Caco-2 (cell line): ENCODE measurements at regions not wholly inside any gene's neighbourhood (a gene's known extent, or its start where the extent isn't known, plus 50 kb on each side); places are given as distances from the start of the nearest gene placed in this dataset.

Experiments
- BruUV-seq: library from RNA; stranded (reverse); fragments of 400-500 nt; replicated peaks from 2 replicates; lab custom pipeline; 2021; lab: Mats Ljungman, UMichigan
- CTCF ChIA-PET: fragments of 300-600 bp; sonication (Branson Sonifier 250); formaldehyde crosslinking; loops from one replicate; lab custom pipeline; 2022; ENCODE audit warnings: antibody characterized with exemption; lab: Charles Lee
- POLR2A ChIA-PET: fragments of 300-600 bp; sonication (Branson Sonifier 250); formaldehyde crosslinking; loops from one replicate; lab custom pipeline; 2022; ENCODE audit warnings: antibody characterized with exemption; lab: Charles Lee
- DNase-seq, 2 experiments: peaks; one replicate each; pipeline versions ENCODE4 v3.0.0 to v3.0.0-alpha.2; 2020 to 2022
- H3K27me3 ChIP-seq: replicated peaks from 2 replicates; pipeline ENCODE4 v1.6.0; 2011; ENCODE audit warnings: low read length; ENCODE audit not compliant: control insufficient read depth, insufficient read depth
- H3K36me3 ChIP-seq: 2 replicates; pipeline ENCODE4 v1.5.1; 2011; ENCODE audit warnings: low read length; ENCODE audit not compliant: control insufficient read depth, insufficient read depth
- H3K4me1 ChIP-seq: fragments of 250-450 bp; sonication (Bioruptor Pico); 2 replicates; pipeline ENCODE4 v1.5.1; 2020; ENCODE audit warnings: mild to moderate bottlenecking
- H3K4me3 ChIP-seq: 2 replicates; pipeline ENCODE4 v1.5.1; 2011; ENCODE audit warnings: low read depth, mild to moderate bottlenecking, control low read depth, low read length
- H3K9me3 ChIP-seq: fragments of 250-450 bp; sonication (Bioruptor Pico); 2 replicates; pipeline ENCODE4 v1.5.1; 2020; ENCODE audit warnings: mild to moderate bottlenecking, moderate library complexity
- H3K27ac Mint-ChIP-seq: one replicate; pipeline ENCODE4 v1.8.0; 2022; ENCODE audit warnings: mixed read lengths; ENCODE audit not compliant: unreplicated experiment
- H3K27me3 Mint-ChIP-seq: one replicate; pipeline ENCODE4 v1.8.0; 2022; ENCODE audit warnings: mixed read lengths; ENCODE audit not compliant: insufficient read depth, unreplicated experiment
- H3K36me3 Mint-ChIP-seq: one replicate; pipeline ENCODE4 v1.8.0; 2022; ENCODE audit warnings: mild to moderate bottlenecking, mixed read lengths; ENCODE audit not compliant: insufficient read depth, unreplicated experiment
- H3K4me1 Mint-ChIP-seq: one replicate; pipeline ENCODE4 v1.8.0; 2022; ENCODE audit warnings: low read depth, mixed read lengths; ENCODE audit not compliant: unreplicated experiment
- H3K4me3 Mint-ChIP-seq: one replicate; pipeline ENCODE4 v1.8.0; 2022; ENCODE audit warnings: mild to moderate bottlenecking, moderate library complexity, mixed read lengths; ENCODE audit not compliant: unreplicated experiment
- H3K9me3 Mint-ChIP-seq: one replicate; pipeline ENCODE4 v1.8.0; 2022; ENCODE audit warnings: mixed read lengths; ENCODE audit not compliant: unreplicated experiment
- CTCF ChIP-seq, 2 experiments: fragments of 200-600 bp in 1 of 2; IDR thresholded peaks; 1 replicate in 1 of 2; 2 replicates in 1 of 2; pipeline versions ENCODE4 v1.5.1 to v1.8.0; 2011 to 2022; ENCODE audit warnings: antibody characterized with exemption in 1 of 2, control low read depth in 1 of 2, inconsistent platforms in 1 of 2, low read depth in 1 of 2, low read length in 1 of 2, mild to moderate bottlenecking in 1 of 2, moderate library complexity in 1 of 2; ENCODE audit not compliant: insufficient read depth in 1 of 2, severe bottlenecking in 1 of 2, unreplicated experiment in 1 of 2
- intact Hi-C: fragments of 100-400 bp; cut with micrococcal nuclease; formaldehyde crosslinking; loops from one replicate; pipeline ENCODE4 v1.10.0; 2022; ENCODE audit not compliant: unreplicated experiment

GRCh38 chr2:147538088-147538487, 306.7 kb upstream of the ACVR2A start:
- Histone ChIP-seq H3K36me3 (no peaks in the 10 kb centered on the region), H3K27me3 (no peaks in the 10 kb centered on the region), H3K4me3 (no peak overlapping the region), H3K4me1 (no peaks in the 10 kb centered on the region), H3K9me3 (no peaks in the 10 kb centered on the region)
- no peak for TF ChIP-seq CTCF (IDR thresholded peaks at IDR 0.05; ENCODE audit: insufficient read depth in 1 of 2, low read depth in 1 of 2, low read length in 1 of 2, severe bottlenecking in 1 of 2, unreplicated experiment in 1 of 2)
- no TSS peak for BruUV-seq
- no peaks in the 10 kb centered on the region for H3K36me3 Mint-ChIP-seq
- no peaks in the 10 kb centered on the region for H3K4me1 Mint-ChIP-seq
- no peaks in the 10 kb centered on the region for H3K27me3 Mint-ChIP-seq
- intact Hi-C loops: no loop called here
- H3K4me3 Mint-ChIP-seq: no peak overlapping the region
- no peak for DNase-seq
- H3K27ac Mint-ChIP-seq: no peak overlapping the region
- ChIA-PET POLR2A (no interaction called here), CTCF (no interaction called here)
- no peaks in the 10 kb centered on the region for H3K9me3 Mint-ChIP-seq

GRCh38 chr2:147531269-147531668, 313.6 kb upstream of the ACVR2A start:
- no peaks in the 10 kb centered on the region for H3K4me1 Mint-ChIP-seq
- H3K4me3 ChIP-seq: no peak overlapping the region
- no peaks in the 10 kb centered on the region for H3K9me3 ChIP-seq
- DNase-seq: no peak
- no peaks in the 10 kb centered on the region for H3K27me3 ChIP-seq
- BruUV-seq: no TSS peak
- H3K9me3 Mint-ChIP-seq: no peaks in the 10 kb centered on the region
- no peak overlapping the region for H3K4me3 Mint-ChIP-seq
- no peak for TF ChIP-seq CTCF (IDR thresholded peaks at IDR 0.05; ENCODE audit: insufficient read depth in 1 of 2, low read depth in 1 of 2, low read length in 1 of 2, severe bottlenecking in 1 of 2, unreplicated experiment in 1 of 2)
- intact Hi-C loops: no loop called here
- no peak overlapping the region for H3K27ac Mint-ChIP-seq
- no peaks in the 10 kb centered on the region for H3K36me3 Mint-ChIP-seq
- ChIA-PET CTCF (no interaction called here), POLR2A (no interaction called here)
- no peaks in the 10 kb centered on the region for H3K36me3 ChIP-seq
- no peaks in the 10 kb centered on the region for H3K4me1 ChIP-seq
- H3K27me3 Mint-ChIP-seq: no peaks in the 10 kb centered on the region

- intact Hi-C loops: no loop called here
Measured at GRCh38 chr2:147530033-147530432, 314.8 kb upstream of the ACVR2A start.

More at GRCh38 chr2:147530033-147530432, 314.8 kb upstream of the ACVR2A start:
- Histone ChIP-seq H3K4me1 (no peaks in the 10 kb centered on the region), H3K36me3 (no peaks in the 10 kb centered on the region), H3K4me3 (no peak overlapping the region), H3K27me3 (no peaks in the 10 kb centered on the region), H3K9me3 (no peaks in the 10 kb centered on the region)
- no TSS peak for BruUV-seq
- POLR2A ChIA-PET: no interaction called here
- DNase-seq: no peak
- Mint-ChIP-seq H3K36me3 (no peaks in the 10 kb centered on the region), H3K27me3 (no peaks in the 10 kb centered on the region), H3K9me3 (no peaks in the 10 kb centered on the region), H3K4me3 (no peak overlapping the region), H3K27ac (no peak overlapping the region), H3K4me1 (no peaks in the 10 kb centered on the region)
- TF ChIP-seq CTCF (IDR thresholded peaks at IDR 0.05; ENCODE audit: insufficient read depth in 1 of 2, low read depth in 1 of 2, low read length in 1 of 2, severe bottlenecking in 1 of 2, unreplicated experiment in 1 of 2): no peak
- CTCF ChIA-PET: interaction anchor here (0.5 kb wide), 1 partner anchor 221 kb away, joined by 4 read pairs; no protein-coding TSS in a partner anchor
